CD4-positive, alpha-beta T cell (primary cell): ENCODE measurements at regions not wholly inside any gene's neighbourhood (a gene's known extent, or its start where the extent isn't known, plus 50 kb on each side); places are given as distances from the start of the nearest gene placed in this dataset.

Experiments
- ATAC-seq: fragments of 200-7000 bp; cut with Tn5 transposase; one replicate; pipeline ENCODE4 v1.10.0; 2022; ENCODE audit warnings: mild to moderate bottlenecking; ENCODE audit not compliant: poor library complexity
- CTCF ChIA-PET: fragments of 350-600 bp; sonication (Branson Sonifier 250); formaldehyde crosslinking; loops from one replicate; lab custom pipeline; 2021; ENCODE audit warnings: antibody characterized with exemption, inconsistent platforms; lab: Charles Lee
- POLR2A ChIA-PET: fragments of 350-600 bp; sonication (Branson Sonifier 250); formaldehyde crosslinking; loops from one replicate; lab custom pipeline; 2021; ENCODE audit warnings: antibody characterized with exemption, inconsistent platforms; lab: Charles Lee
- DNase-seq, 14 experiments: peaks; one replicate each; pipeline ENCODE4 v3.0.0-alpha.2; 2013 to 2020; ENCODE audit warnings: mixed read lengths in 2 of 14
- H3K27ac ChIP-seq, 2 donors: one replicate each; pipeline versions ENCODE4 v1.5.1 to v1.7.0; 2013; ENCODE audit warnings: low read length in 2 of 2, low read depth in 1 of 2, mild to moderate bottlenecking in 1 of 2
- H3K27me3 ChIP-seq, 2 experiments: 1 replicate in 1 of 2; 2 replicates in 1 of 2; pipeline versions ENCODE4 v1.6.1 to v1.7.0; 2013; ENCODE audit warnings: low read length in 2 of 2, control low read depth in 1 of 2, mild to moderate bottlenecking in 1 of 2, moderate library complexity in 1 of 2; ENCODE audit not compliant: insufficient read depth in 2 of 2, control insufficient read depth in 1 of 2
- H3K36me3 ChIP-seq: one replicate; pipeline ENCODE4 v1.6.1; 2013; ENCODE audit warnings: low read length, control low read depth; ENCODE audit not compliant: insufficient read depth
- H3K4me1 ChIP-seq: one replicate; pipeline ENCODE4 v1.6.1; 2013; ENCODE audit warnings: low read length, control low read depth; ENCODE audit not compliant: insufficient read depth
- H3K4me3 ChIP-seq: one replicate; pipeline ENCODE4 v1.5.1; 2013; ENCODE audit warnings: mild to moderate bottlenecking, low read length, moderate library complexity
- H3K9me3 ChIP-seq, 2 experiments: 1 replicate in 1 of 2; 2 replicates in 1 of 2; pipeline versions ENCODE4 v1.6.1 to v1.7.0; 2013; ENCODE audit warnings: low read length in 2 of 2, mild to moderate bottlenecking in 2 of 2, control low read depth in 1 of 2, moderate library complexity in 1 of 2; ENCODE audit not compliant: control insufficient read depth in 1 of 2, insufficient read depth in 1 of 2
- H3K27ac Mint-ChIP-seq: one replicate; pipeline ENCODE4 v1.8.0; 2020; ENCODE audit warnings: mixed read lengths
- H3K27me3 Mint-ChIP-seq: one replicate; pipeline ENCODE4 v1.8.0; 2021; ENCODE audit warnings: mixed read lengths
- H3K36me3 Mint-ChIP-seq: one replicate; pipeline ENCODE4 v1.8.0; 2021; ENCODE audit warnings: low read depth, mixed read lengths
- H3K4me1 Mint-ChIP-seq: one replicate; pipeline ENCODE4 v1.8.0; 2021; ENCODE audit warnings: low read depth, mixed read lengths
- H3K4me3 Mint-ChIP-seq: one replicate; pipeline ENCODE4 v1.8.0; 2020; ENCODE audit warnings: mild to moderate bottlenecking, mixed read lengths
- H3K9me3 Mint-ChIP-seq: one replicate; pipeline ENCODE4 v1.8.0; 2020; ENCODE audit warnings: mixed read lengths
- intact Hi-C, 2 experiments: fragments of 100-400 bp; cut with DNase I in 1 of 2; cut with micrococcal nuclease in 1 of 2; formaldehyde crosslinking; loops; one replicate each; pipeline versions ENCODE4 v1.15.1 to v1.9.0; 2023 to 2025; cut with DNase I, micrococcal nuclease
- TF ChIP-seq, protein P1 (sequence below): fragments of 200-600 bp; IDR thresholded peaks from one replicate; pipeline ENCODE4 v1.8.0; 2022; ENCODE audit warnings: antibody characterized with exemption, mild to moderate bottlenecking

DNA sequence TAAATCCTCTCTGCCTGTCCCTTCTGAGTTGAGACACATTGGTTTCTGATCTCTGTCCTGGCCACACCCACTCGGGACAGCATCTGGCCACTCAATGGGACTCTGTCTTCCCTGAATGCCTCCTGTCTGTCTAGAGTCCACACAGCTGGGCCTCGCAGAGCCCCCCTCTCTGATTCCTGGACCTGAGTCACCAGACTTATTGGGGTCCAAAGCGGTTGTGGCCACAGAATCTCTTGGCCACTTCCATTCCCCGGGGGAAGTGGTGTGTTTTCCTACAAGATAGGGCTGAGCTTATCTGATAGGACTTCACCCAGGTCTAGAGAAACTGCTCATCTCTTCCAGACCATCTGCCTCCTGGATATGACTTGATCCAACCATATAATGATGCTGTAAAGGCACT, 57.4 kb upstream of the WNT11 start:
- intact Hi-C loops: no loop called here
- ChIA-PET POLR2A (no interaction called here), CTCF (no interaction called here)
- ATAC-seq (no peak), DNase-seq (no peak)
- Histone ChIP-seq H3K4me3 (no peak overlapping the region), H3K9me3 (no peaks in the 10 kb centered on the region), H3K36me3 (no peaks in the 10 kb centered on the region), H3K27me3 (no peaks in the 10 kb centered on the region), H3K27ac (no peak overlapping the region), H3K4me1 (no peaks in the 10 kb centered on the region)
- Mint-ChIP-seq H3K27ac (no peak overlapping the region), H3K4me3 (no peak overlapping the region), H3K27me3 (no peaks in the 10 kb centered on the region), H3K4me1 (no peaks in the 10 kb centered on the region), H3K9me3 (no peaks in the 10 kb centered on the region), H3K36me3 (no peaks in the 10 kb centered on the region)
- TF ChIP-seq, protein P1, sequence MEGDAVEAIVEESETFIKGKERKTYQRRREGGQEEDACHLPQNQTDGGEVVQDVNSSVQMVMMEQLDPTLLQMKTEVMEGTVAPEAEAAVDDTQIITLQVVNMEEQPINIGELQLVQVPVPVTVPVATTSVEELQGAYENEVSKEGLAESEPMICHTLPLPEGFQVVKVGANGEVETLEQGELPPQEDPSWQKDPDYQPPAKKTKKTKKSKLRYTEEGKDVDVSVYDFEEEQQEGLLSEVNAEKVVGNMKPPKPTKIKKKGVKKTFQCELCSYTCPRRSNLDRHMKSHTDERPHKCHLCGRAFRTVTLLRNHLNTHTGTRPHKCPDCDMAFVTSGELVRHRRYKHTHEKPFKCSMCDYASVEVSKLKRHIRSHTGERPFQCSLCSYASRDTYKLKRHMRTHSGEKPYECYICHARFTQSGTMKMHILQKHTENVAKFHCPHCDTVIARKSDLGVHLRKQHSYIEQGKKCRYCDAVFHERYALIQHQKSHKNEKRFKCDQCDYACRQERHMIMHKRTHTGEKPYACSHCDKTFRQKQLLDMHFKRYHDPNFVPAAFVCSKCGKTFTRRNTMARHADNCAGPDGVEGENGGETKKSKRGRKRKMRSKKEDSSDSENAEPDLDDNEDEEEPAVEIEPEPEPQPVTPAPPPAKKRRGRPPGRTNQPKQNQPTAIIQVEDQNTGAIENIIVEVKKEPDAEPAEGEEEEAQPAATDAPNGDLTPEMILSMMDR: no peak

DNA sequence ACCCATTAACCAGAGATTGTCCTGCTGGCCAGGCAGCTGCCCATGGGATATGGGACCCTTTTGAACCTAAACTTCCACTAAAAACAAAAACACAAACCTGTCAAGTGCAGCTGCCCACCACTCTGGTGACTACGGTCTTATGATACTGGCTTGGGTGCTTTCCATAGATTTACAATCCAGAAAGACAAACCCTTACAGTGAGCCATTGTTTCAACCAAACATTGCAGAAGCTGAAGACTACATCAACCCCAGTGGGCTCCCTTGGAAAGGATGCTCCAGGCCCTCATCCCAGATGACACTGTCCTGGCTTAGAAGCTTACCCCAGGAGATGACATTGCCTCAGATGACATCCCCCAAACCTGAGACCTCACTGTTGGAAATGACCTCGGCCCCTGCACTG, 56.9 kb upstream of the WNT11 start:
- no peak for ATAC-seq
- intact Hi-C loops: no loop called here
- TF ChIP-seq, protein P1: no peak
- no peaks in the 10 kb centered on the region for H3K36me3 Mint-ChIP-seq
- H3K27ac Mint-ChIP-seq: no peak overlapping the region
- Histone ChIP-seq H3K27me3 (no peaks in the 10 kb centered on the region), H3K27ac (no peak overlapping the region), H3K9me3 (no peaks in the 10 kb centered on the region), H3K4me3 (no peak overlapping the region), H3K36me3 (no peaks in the 10 kb centered on the region), H3K4me1 (no peaks in the 10 kb centered on the region)
- CTCF ChIA-PET: no interaction called here
- H3K9me3 Mint-ChIP-seq: no peaks in the 10 kb centered on the region
- H3K27me3 Mint-ChIP-seq: no peaks in the 10 kb centered on the region
- H3K4me3 Mint-ChIP-seq: no peak overlapping the region
- DNase-seq: no peak
- POLR2A ChIA-PET: no interaction called here
- no peaks in the 10 kb centered on the region for H3K4me1 Mint-ChIP-seq

DNA sequence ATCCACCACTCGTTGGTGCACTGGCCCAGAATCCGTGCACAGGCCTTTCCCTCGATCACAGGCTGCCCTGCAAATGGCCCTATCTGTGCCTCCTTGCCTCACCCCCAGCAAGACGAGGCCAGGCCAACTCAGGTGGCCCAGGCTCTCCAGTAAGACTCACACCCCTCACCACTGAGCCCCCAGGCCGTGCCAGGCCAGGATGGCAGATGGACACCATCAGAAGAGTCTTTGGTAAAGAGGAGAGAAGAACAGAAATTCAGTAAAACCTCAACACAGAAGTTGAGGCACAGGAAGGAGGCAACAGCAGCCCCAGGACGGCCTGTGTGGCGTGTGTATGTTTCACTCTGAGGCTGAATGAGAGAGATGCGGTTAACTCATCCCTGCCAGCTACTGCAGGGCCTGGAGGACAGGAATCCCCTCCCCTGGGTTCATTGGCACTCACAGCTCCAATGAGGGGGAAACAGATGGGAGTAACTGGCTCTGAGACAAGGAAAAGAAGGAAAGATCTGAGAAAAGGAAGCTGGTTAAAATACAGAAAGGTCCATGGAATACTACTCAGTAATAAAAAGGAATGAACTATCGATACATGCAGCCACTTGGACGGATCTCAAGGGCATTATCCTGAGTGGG, 54.1 kb upstream of the WNT11 start:
- DNase-seq: no peak
- Mint-ChIP-seq H3K36me3 (no peaks in the 10 kb centered on the region), H3K27ac (no peak overlapping the region), H3K9me3 (no peaks in the 10 kb centered on the region), H3K27me3 (no peaks in the 10 kb centered on the region), H3K4me3 (no peak overlapping the region), H3K4me1 (no peaks in the 10 kb centered on the region)
- no peak for ATAC-seq
- no peaks in the 10 kb centered on the region for H3K36me3 ChIP-seq
- H3K4me1 ChIP-seq: no peaks in the 10 kb centered on the region
- H3K4me3 ChIP-seq: no peak overlapping the region
- H3K27me3 ChIP-seq: no peaks in the 10 kb centered on the region
- POLR2A ChIA-PET: no interaction called here
- TF ChIP-seq, protein P1: no peak
- H3K27ac ChIP-seq: no peak overlapping the region
- intact Hi-C loops: no loop called here
- CTCF ChIA-PET: no interaction called here
- no peaks in the 10 kb centered on the region for H3K9me3 ChIP-seq
